PC-3 (cell line): ENCODE measurements at regions not wholly inside any gene's neighbourhood (a gene's known extent, or its start where the extent isn't known, plus 50 kb on each side); places are given as distances from the start of the nearest gene placed in this dataset.
A peak's percentile ranks its signal among the peaks of the same experiment; 100 is the strongest.

Experiments
- ATAC-seq: fragments of 200-7000 bp; cut with Tn5 transposase; 2 replicates; pipeline ENCODE4 v1.9.1; 2020; ENCODE audit warnings: mild to moderate bottlenecking, moderate library complexity
- BruUV-seq: library from RNA; stranded (reverse); fragments of 400-500 nt; replicated peaks from 2 replicates; lab custom pipeline; 2021; lab: Mats Ljungman, UMichigan
- CTCF ChIA-PET: fragments of 300-600 bp; sonication (Branson Sonifier 250); formaldehyde crosslinking; loops from one replicate; lab custom pipeline; 2022; ENCODE audit warnings: antibody characterized with exemption; lab: Charles Lee
- POLR2A ChIA-PET: fragments of 300-600 bp; sonication (Branson Sonifier 250); formaldehyde crosslinking; loops from one replicate; lab custom pipeline; 2022; ENCODE audit warnings: antibody characterized with exemption; ENCODE audit not compliant: unreplicated experiment; lab: Charles Lee
- DNase-seq: peaks from one replicate; pipeline ENCODE4 v3.0.0-alpha.2; 2015
- H2AFZ ChIP-seq: fragments of 300-600 bp; sonication (generic); 2 replicates; pipeline ENCODE4 v1.6.0; 2016; ENCODE audit warnings: antibody characterized with exemption, low read length
- H3F3A ChIP-seq: fragments of 300-600 bp; sonication (generic); one replicate; pipeline ENCODE4 v1.6.0; 2017; ENCODE audit warnings: antibody characterized with exemption, low read length, control low read depth, mild to moderate bottlenecking; ENCODE audit not compliant: unreplicated experiment
- H3K27ac ChIP-seq: fragments of 300-600 bp; sonication (generic); 2 replicates; pipeline ENCODE4 v1.5.1; 2016; ENCODE audit warnings: mild to moderate bottlenecking, low read length
- H3K27me3 ChIP-seq: fragments of 300-600 bp; sonication (generic); 2 replicates; pipeline ENCODE4 v1.6.1; 2016; ENCODE audit warnings: low read length, mixed read lengths
- H3K36me3 ChIP-seq: fragments of 300-600 bp; sonication (generic); 2 replicates; pipeline ENCODE4 v1.6.1; 2016; ENCODE audit warnings: low read depth, mixed run types, low read length, mixed read lengths
- H3K4me1 ChIP-seq: fragments of 300-600 bp; sonication (generic); 2 replicates; pipeline ENCODE4 v1.5.1; 2016; ENCODE audit warnings: low read length; ENCODE audit not compliant: insufficient read depth
- H3K4me2 ChIP-seq: fragments of 300-600 bp; sonication (generic); 2 replicates; pipeline ENCODE4 v1.6.0; 2016; ENCODE audit warnings: low read length
- H3K4me3 ChIP-seq: fragments of 300-600 bp; sonication (generic); 2 replicates; pipeline ENCODE4 v1.5.1; 2016; ENCODE audit warnings: mild to moderate bottlenecking, low read length, mixed read lengths
- H3K79me2 ChIP-seq: fragments of 300-600 bp; sonication (generic); 2 replicates; pipeline ENCODE4 v1.6.1; 2017; ENCODE audit warnings: low read length, mixed read lengths
- H3K9ac ChIP-seq: fragments of 300-600 bp; sonication (generic); 2 replicates; pipeline ENCODE4 v1.6.0; 2016; ENCODE audit warnings: mild to moderate bottlenecking, low read length
- H3K9me2 ChIP-seq: fragments of 300-600 bp; sonication (generic); replicated peaks from 2 replicates; pipeline ENCODE4 v1.6.1; 2016; ENCODE audit warnings: mixed run types, low read length, mixed read lengths
- H3K9me3 ChIP-seq: fragments of 300-600 bp; sonication (generic); 2 replicates; pipeline ENCODE4 v1.6.1; 2016; ENCODE audit warnings: low read length, mixed read lengths
- H4K20me1 ChIP-seq: fragments of 300-600 bp; sonication (generic); 2 replicates; pipeline ENCODE4 v1.6.1; 2016; ENCODE audit warnings: low read length, mixed read lengths
- EZH2 ChIP-seq: fragments of 300-600 bp; sonication (generic); IDR thresholded peaks from one replicate; pipeline ENCODE4 v1.6.1; 2017; ENCODE audit warnings: antibody characterized with exemption, mild to moderate bottlenecking, low read length; ENCODE audit not compliant: unreplicated experiment
- EZH2phosphoT487 ChIP-seq: fragments of 300-600 bp; sonication (generic); IDR thresholded peaks from 2 replicates; pipeline ENCODE4 v1.6.1; 2018; ENCODE audit warnings: mild to moderate bottlenecking, antibody characterized with exemption, low read length, borderline replicate concordance
- intact Hi-C: fragments of 100-400 bp; cut with micrococcal nuclease; formaldehyde crosslinking; loops from 2 replicates; pipeline ENCODE4 v1.9.0; 2023
- TF ChIP-seq, protein P1 (sequence below): fragments of 300-600 bp; sonication (generic); conservative IDR thresholded peaks from 2 replicates; pipeline ENCODE4 v1.5.1; 2017; ENCODE audit warnings: antibody characterized with exemption, low read depth, mild to moderate bottlenecking, low read length

DNA sequence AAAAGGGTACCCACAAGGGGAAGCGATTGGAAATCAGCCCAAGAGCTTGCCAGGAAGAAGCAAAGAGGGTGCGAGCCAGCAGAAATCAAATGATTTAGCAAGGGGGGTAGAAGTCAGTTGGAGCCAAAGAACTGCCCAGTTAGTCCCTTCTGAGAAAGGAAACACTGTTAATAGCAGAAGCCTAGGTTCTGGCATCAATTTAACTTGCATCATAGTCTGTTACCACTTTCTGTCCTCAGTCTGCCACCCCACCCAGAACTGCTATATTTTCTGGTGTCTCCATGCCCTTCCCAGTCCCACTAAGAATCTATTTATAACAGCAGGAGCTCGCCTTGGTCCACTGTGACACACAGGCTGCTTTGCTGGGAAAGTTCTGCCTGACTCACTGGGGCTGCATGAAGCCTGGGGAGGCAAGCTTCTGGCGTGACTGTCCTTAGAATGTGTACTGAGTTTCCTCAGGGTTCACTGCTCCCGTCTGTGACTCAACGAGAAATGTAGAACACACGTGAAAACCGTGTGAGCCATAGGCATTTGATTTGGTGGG is 157.8 kb upstream of the TTC29 start:
- peak overlapping the region; percentile 19; the same call in 1 of the 2 replicates for H2AFZ ChIP-seq
- H3K4me1 ChIP-seq, result peaks cover 11% of the 10 kb centered on the region
- no peaks in the 10 kb centered on the region for H3K9me3 ChIP-seq
- no peaks in the 10 kb centered on the region for H3K27me3 ChIP-seq
- no peak for TF ChIP-seq EZH2
- TF ChIP-seq, protein P1, sequence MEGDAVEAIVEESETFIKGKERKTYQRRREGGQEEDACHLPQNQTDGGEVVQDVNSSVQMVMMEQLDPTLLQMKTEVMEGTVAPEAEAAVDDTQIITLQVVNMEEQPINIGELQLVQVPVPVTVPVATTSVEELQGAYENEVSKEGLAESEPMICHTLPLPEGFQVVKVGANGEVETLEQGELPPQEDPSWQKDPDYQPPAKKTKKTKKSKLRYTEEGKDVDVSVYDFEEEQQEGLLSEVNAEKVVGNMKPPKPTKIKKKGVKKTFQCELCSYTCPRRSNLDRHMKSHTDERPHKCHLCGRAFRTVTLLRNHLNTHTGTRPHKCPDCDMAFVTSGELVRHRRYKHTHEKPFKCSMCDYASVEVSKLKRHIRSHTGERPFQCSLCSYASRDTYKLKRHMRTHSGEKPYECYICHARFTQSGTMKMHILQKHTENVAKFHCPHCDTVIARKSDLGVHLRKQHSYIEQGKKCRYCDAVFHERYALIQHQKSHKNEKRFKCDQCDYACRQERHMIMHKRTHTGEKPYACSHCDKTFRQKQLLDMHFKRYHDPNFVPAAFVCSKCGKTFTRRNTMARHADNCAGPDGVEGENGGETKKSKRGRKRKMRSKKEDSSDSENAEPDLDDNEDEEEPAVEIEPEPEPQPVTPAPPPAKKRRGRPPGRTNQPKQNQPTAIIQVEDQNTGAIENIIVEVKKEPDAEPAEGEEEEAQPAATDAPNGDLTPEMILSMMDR, result no peak
- TF ChIP-seq EZH2phosphoT487, result no peak
- no peaks in the 10 kb centered on the region for H3K79me2 ChIP-seq
- no peaks in the 10 kb centered on the region for H3K36me3 ChIP-seq
- peak; percentile 99 for ATAC-seq
- no peaks in the 10 kb centered on the region for H4K20me1 ChIP-seq
- peak overlapping the region; percentile 78 for H3K27ac ChIP-seq
- H3K4me3 ChIP-seq, result peak overlapping the region; percentile 19; the same call in 1 of the 2 replicates
- BruUV-seq, result no TSS peak
- CTCF ChIA-PET, result no interaction called here
- peak; percentile 81 for DNase-seq
- H3K9ac ChIP-seq, result peak overlapping the region; percentile 58
- peak overlapping the region; percentile 74 for H3K4me2 ChIP-seq
- H3F3A ChIP-seq, result no peaks in the 10 kb centered on the region
- no peaks in the 10 kb centered on the region for H3K9me2 ChIP-seq
- POLR2A ChIA-PET, result no interaction called here
- intact Hi-C loops, result no loop called here

DNA sequence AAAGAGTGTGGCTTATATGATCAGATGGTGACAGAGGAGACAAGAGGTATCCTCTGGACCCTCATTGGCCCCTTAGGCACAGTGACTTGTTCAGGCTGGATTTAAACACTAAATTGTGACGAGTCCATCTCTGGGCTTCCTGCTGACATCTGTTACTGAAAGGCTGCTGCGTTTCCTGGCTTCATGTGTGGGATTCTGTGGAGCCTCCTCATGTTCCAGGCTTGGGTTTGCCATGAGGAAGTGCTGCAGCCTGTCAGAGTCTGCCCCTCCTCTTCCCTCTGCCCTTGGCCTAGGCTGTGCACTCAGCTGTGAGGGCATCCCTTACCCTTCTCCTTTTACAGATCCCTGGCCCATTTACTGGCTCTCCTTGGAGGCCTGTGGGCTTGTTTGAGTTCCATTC is 159.1 kb upstream of the TTC29 start:
- Histone ChIP-seq H3K9me3 (no peaks in the 10 kb centered on the region), H3F3A (no peaks in the 10 kb centered on the region), H3K4me2 (no peak overlapping the region), H3K27me3 (no peaks in the 10 kb centered on the region), H3K27ac (no peak overlapping the region), H2AFZ (no peak overlapping the region), H3K36me3 (no peaks in the 10 kb centered on the region), H3K79me2 (no peaks in the 10 kb centered on the region), H3K9ac (no peak overlapping the region), H4K20me1 (no peaks in the 10 kb centered on the region), H3K4me1 (peaks cover 11% of the 10 kb centered on the region), H3K4me3 (no peak overlapping the region), H3K9me2 (no peaks in the 10 kb centered on the region)
- TF ChIP-seq EZH2phosphoT487 (no peak), EZH2 (no peak)
- TF ChIP-seq, protein P1, result no peak
- DNase-seq (no peak), ATAC-seq (no peak)
- ChIA-PET POLR2A (no interaction called here), CTCF (no interaction called here)
- intact Hi-C loops, result no loop called here
- no TSS peak for BruUV-seq

DNA sequence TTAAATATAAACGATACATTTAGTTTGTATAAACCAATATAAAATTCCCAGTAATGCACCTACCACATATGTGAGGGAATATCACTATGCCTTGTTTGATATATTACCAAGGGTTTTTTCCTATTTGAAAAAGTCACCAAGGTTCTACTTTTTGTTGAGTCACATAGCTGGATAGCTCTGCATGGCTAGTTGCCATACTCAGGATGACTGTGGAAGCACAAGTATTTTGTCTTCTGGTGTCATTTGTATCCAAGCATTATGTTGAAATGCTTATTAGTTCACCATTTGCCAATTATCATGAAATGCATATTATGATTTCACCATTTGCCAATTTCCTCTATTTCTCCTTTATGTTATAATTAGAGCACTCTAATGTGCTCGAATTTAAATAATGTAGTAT is 162.7 kb upstream of the TTC29 start:
- Histone ChIP-seq H3K36me3 (no peaks in the 10 kb centered on the region), H3K27ac (no peak overlapping the region), H3K27me3 (no peaks in the 10 kb centered on the region), H3K79me2 (no peaks in the 10 kb centered on the region), H3K9me2 (no peaks in the 10 kb centered on the region), H3K9ac (no peak overlapping the region), H3F3A (no peaks in the 10 kb centered on the region), H4K20me1 (no peaks in the 10 kb centered on the region), H3K4me1 (peaks cover 6% of the 10 kb centered on the region), H3K9me3 (no peaks in the 10 kb centered on the region), H3K4me2 (no peak overlapping the region), H3K4me3 (no peak overlapping the region), H2AFZ (no peak overlapping the region)
- no TSS peak for BruUV-seq
- ATAC-seq (no peak), DNase-seq (peak; percentile 5)
- ChIA-PET CTCF (interaction anchor here (0.6 kb wide), 1 partner anchor 485 kb away, joined by 3 read pairs; no protein-coding TSS in a partner anchor), POLR2A (no interaction called here)
- TF ChIP-seq, protein P1, result no peak
- TF ChIP-seq EZH2phosphoT487 (no peak), EZH2 (no peak)
- intact Hi-C loops, result no loop called here
